GM10248 (cell line): ENCODE measurements at regions not wholly inside any gene's neighbourhood (a gene's known extent, or its start where the extent isn't known, plus 50 kb on each side); places are given as distances from the start of the nearest gene placed in this dataset.

Experiments
- CTCF ChIA-PET: fragments of 300-600 bp; sonication (Branson Sonifier 250); formaldehyde crosslinking; extraction: SDS; loops from one replicate; lab custom pipeline; 2021; ENCODE audit warnings: antibody characterized with exemption; lab: Yijun Ruan, JAX
- POLR2A ChIA-PET: fragments of 350-650 bp; sonication (Branson Sonifier 250); formaldehyde crosslinking; extraction: SDS; loops from one replicate; lab custom pipeline; 2020; ENCODE audit warnings: antibody characterized with exemption; lab: Yijun Ruan, JAX
- DNase-seq: peaks from one replicate; pipeline ENCODE4 v3.0.0; 2012; ENCODE audit errors: extremely low spot score
- CTCF ChIP-seq: IDR thresholded peaks from 2 replicates; pipeline ENCODE4 v1.5.1; 2012; ENCODE audit warnings: mild to moderate bottlenecking, low read depth; ENCODE audit errors: extremely low read depth, missing control alignments, control extremely low read depth

GRCh38 chr2:89841476-89841840 is 1150.0 kb downstream of the RPIA start:
- peak; percentile 1 for DNase-seq
- POLR2A ChIA-PET: no interaction called here
- no peak for TF ChIP-seq CTCF
- CTCF ChIA-PET: no interaction called here

- CTCF ChIA-PET: no interaction called here
Observed at GRCh38 chr2:89842180-89842908, 1150.9 kb downstream of the RPIA start.

GRCh38 chr2:89844221-89844943 is 1152.9 kb downstream of the RPIA start:
- ChIA-PET POLR2A (no interaction called here), CTCF (no interaction called here)
- peak; percentile 6 for DNase-seq
- TF ChIP-seq CTCF: no peak

More at GRCh38 chr2:89842180-89842908, 1150.9 kb downstream of the RPIA start:
- no peak for TF ChIP-seq CTCF
- DNase-seq: peak; percentile 5
- POLR2A ChIA-PET: no interaction called here

- TF ChIP-seq CTCF: no peak
- POLR2A ChIA-PET: no interaction called here
- CTCF ChIA-PET: no interaction called here
- DNase-seq: peak; percentile 2
Observed at GRCh38 chr2:89845532-89845931, 1154.1 kb downstream of the RPIA start.

- no peak for TF ChIP-seq CTCF
- no peak for DNase-seq
- ChIA-PET CTCF (no interaction called here), POLR2A (no interaction called here)
Observed at GRCh38 chr2:89848114-89848513, 1156.6 kb downstream of the RPIA start.

GRCh38 chr2:89848763-89849368 is 1157.4 kb downstream of the RPIA start:
- CTCF ChIA-PET: no interaction called here
- POLR2A ChIA-PET: no interaction called here
- peak; percentile 1 for DNase-seq
- TF ChIP-seq CTCF: no peak
